Neural cell (in vitro differentiated cells): ENCODE measurements at regions not wholly inside any gene's neighbourhood (a gene's known extent, or its start where the extent isn't known, plus 50 kb on each side); places are given as distances from the start of the nearest gene placed in this dataset.

Source experiments
- H2AFZ ChIP-seq: fragments of 200-600, 300-800 bp; sonication (generic), shearing (Covaris generic); 2 replicates; pipeline ENCODE4 v1.6.0; 2014; ENCODE audit warnings: low read depth, mild to moderate bottlenecking, antibody characterized with exemption, low read length, moderate library complexity
- H3F3A ChIP-seq: fragments of 200-600 bp; shearing (Covaris generic); 2 replicates; pipeline ENCODE4 v1.6.1; 2016; ENCODE audit warnings: mild to moderate bottlenecking, moderate library complexity, mixed read lengths, antibody characterized with exemption, low read length; ENCODE audit not compliant: insufficient read depth, poor library complexity, severe bottlenecking
- H3K27ac ChIP-seq: fragments of 200-600, 300-800 bp; sonication (generic), shearing (Covaris generic); 2 replicates; pipeline ENCODE4 v1.5.1; 2014; ENCODE audit warnings: mild to moderate bottlenecking, low read length, moderate library complexity
- H3K27me3 ChIP-seq: fragments of 300-800, 200-600 bp; sonication (generic), shearing (Covaris generic); 2 replicates; pipeline ENCODE4 v1.6.0; 2014; ENCODE audit warnings: mild to moderate bottlenecking, low read depth, low read length, moderate library complexity; ENCODE audit not compliant: insufficient read depth
- H3K36me3 ChIP-seq: fragments of 300-800, 200-600 bp; sonication (generic), shearing (Covaris generic); 2 replicates; pipeline ENCODE4 v1.5.1; 2014; ENCODE audit warnings: mild to moderate bottlenecking, antibody characterized with exemption, low read length, moderate library complexity; ENCODE audit not compliant: insufficient read depth
- H3K4me2 ChIP-seq: fragments of 300-800, 200-600 bp; sonication (generic), shearing (Covaris generic); 2 replicates; pipeline ENCODE4 v1.6.0; 2014; ENCODE audit warnings: mild to moderate bottlenecking, low read length
- H3K4me3 ChIP-seq: fragments of 300-800, 200-600 bp; sonication (generic), shearing (Covaris generic); 2 replicates; pipeline ENCODE4 v1.5.1; 2014; ENCODE audit warnings: mild to moderate bottlenecking, low read length, moderate library complexity
- H3K79me2 ChIP-seq: fragments of 200-600 bp; shearing (Covaris generic); replicated peaks from 2 replicates; pipeline ENCODE4 v1.6.0; 2014; ENCODE audit warnings: mild to moderate bottlenecking, low read length, moderate library complexity; ENCODE audit not compliant: insufficient read depth
- H3K9ac ChIP-seq: fragments of 300-800, 200-600 bp; sonication (generic), shearing (Covaris generic); 2 replicates; pipeline ENCODE4 v1.6.1; 2016; ENCODE audit warnings: mild to moderate bottlenecking, low read length, mixed read lengths
- H3K9me2 ChIP-seq: fragments of 200-600 bp; shearing (Covaris generic); 2 replicates; pipeline ENCODE4 v1.6.1; 2016; ENCODE audit warnings: mild to moderate bottlenecking, low read length, mixed read lengths; ENCODE audit not compliant: insufficient read depth
- H3K9me3 ChIP-seq: fragments of 200-600, 300-800 bp; sonication (generic), shearing (Covaris generic); 2 replicates; pipeline ENCODE4 v1.6.1; 2016; ENCODE audit warnings: mild to moderate bottlenecking, mixed run types, low read length, moderate library complexity, mixed read lengths
- H4K20me1 ChIP-seq: fragments of 200-600 bp; shearing (Covaris generic); 2 replicates; pipeline ENCODE4 v1.6.1; 2016; ENCODE audit warnings: mild to moderate bottlenecking, mixed run types; ENCODE audit not compliant: insufficient read depth
- CTCF ChIP-seq: fragments of 450-650 bp; IDR thresholded peaks from 2 replicates; pipeline ENCODE4 v1.5.1; 2014; ENCODE audit warnings: antibody characterized with exemption, mild to moderate bottlenecking, moderate library complexity; ENCODE audit not compliant: poor library complexity, severe bottlenecking
- EP300 ChIP-seq: fragments of 450-650 bp; conservative IDR thresholded peaks from 2 replicates; pipeline ENCODE4 v1.6.1; 2014; ENCODE audit warnings: antibody characterized with exemption, mild to moderate bottlenecking, moderate library complexity; ENCODE audit not compliant: poor library complexity, severe bottlenecking
- EZH2 ChIP-seq: fragments of 200-600, 300-800 bp; shearing (Covaris generic), sonication (generic); IDR thresholded peaks from 2 replicates; pipeline ENCODE4 v1.6.1; 2014; ENCODE audit warnings: antibody characterized with exemption, low read length, borderline replicate concordance, mild to moderate bottlenecking; ENCODE audit not compliant: insufficient read depth, poor library complexity, severe bottlenecking
- MXI1 ChIP-seq: fragments of 450-650 bp; conservative IDR thresholded peaks from 2 replicates; pipeline ENCODE4 v1.6.1; 2014; ENCODE audit warnings: antibody characterized with exemption, mild to moderate bottlenecking; ENCODE audit not compliant: poor library complexity, severe bottlenecking
- POLR2AphosphoS5 ChIP-seq: IDR thresholded peaks from 2 replicates; pipeline ENCODE4 v1.6.1; 2012
- RAD21 ChIP-seq: fragments of 450-650 bp; conservative IDR thresholded peaks from 2 replicates; pipeline ENCODE4 v1.6.1; 2014; ENCODE audit warnings: antibody characterized with exemption, mild to moderate bottlenecking, moderate library complexity
- REST ChIP-seq: IDR thresholded peaks from 2 replicates; pipeline ENCODE4 v1.6.1; 2012; ENCODE audit warnings: borderline replicate concordance
- SMC3 ChIP-seq: fragments of 450-650 bp; conservative IDR thresholded peaks from 2 replicates; pipeline ENCODE4 v1.6.1; 2014; ENCODE audit warnings: antibody characterized with exemption, mild to moderate bottlenecking, moderate library complexity; ENCODE audit not compliant: poor library complexity
- TAF1 ChIP-seq: IDR thresholded peaks from 2 replicates; pipeline ENCODE4 v1.6.1; 2012; ENCODE audit warnings: low read depth

GRCh38 chr2:83071914-83072313 is 1387.2 kb downstream of the SUCLG1 start:
- Histone ChIP-seq H3F3A (no peaks in the 10 kb centered on the region), H3K9me3 (no peaks in the 10 kb centered on the region), H4K20me1 (no peaks in the 10 kb centered on the region), H3K27ac (no peak overlapping the region), H3K9me2 (no peaks in the 10 kb centered on the region), H3K36me3 (no peaks in the 10 kb centered on the region), H3K27me3 (no peaks in the 10 kb centered on the region), H3K4me2 (no peak overlapping the region), H3K79me2 (no peaks in the 10 kb centered on the region), H2AFZ (no peak overlapping the region), H3K4me3 (no peak overlapping the region), H3K9ac (no peak overlapping the region)
- TF ChIP-seq REST (no peak), EZH2 (no peak), SMC3 (no peak), RAD21 (no peak), CTCF (no peak), MXI1 (no peak), POLR2AphosphoS5 (no peak), TAF1 (no peak), EP300 (no peak)

GRCh38 chr2:83071352-83071751 is 1387.7 kb downstream of the SUCLG1 start:
- Histone ChIP-seq H3K9ac (no peak overlapping the region), H3K27ac (no peak overlapping the region), H3K36me3 (no peaks in the 10 kb centered on the region), H3F3A (no peaks in the 10 kb centered on the region), H2AFZ (no peak overlapping the region), H3K4me2 (no peak overlapping the region), H3K79me2 (no peaks in the 10 kb centered on the region), H3K27me3 (no peaks in the 10 kb centered on the region), H3K9me3 (no peaks in the 10 kb centered on the region), H3K9me2 (no peaks in the 10 kb centered on the region), H3K4me3 (no peak overlapping the region), H4K20me1 (no peaks in the 10 kb centered on the region)
- TF ChIP-seq EZH2 (no peak), MXI1 (no peak), EP300 (no peak), RAD21 (no peak), POLR2AphosphoS5 (no peak), SMC3 (no peak)
